OCI-LY1 (cell line): ENCODE measurements at regions not wholly inside any gene's neighbourhood (a gene's known extent, or its start where the extent isn't known, plus 50 kb on each side); places are given as distances from the start of the nearest gene placed in this dataset.

Source experiments
- H2AFZ ChIP-seq: fragments of 200-600 bp; sonication (generic), shearing (Covaris generic); 2 replicates; pipeline ENCODE4 v1.6.0; 2014; ENCODE audit warnings: antibody characterized with exemption, mild to moderate bottlenecking, low read length
- H3F3A ChIP-seq: fragments of 200-600 bp; sonication (generic), shearing (Covaris generic); 2 replicates; pipeline ENCODE4 v1.6.0; 2014; ENCODE audit warnings: mild to moderate bottlenecking, antibody characterized with exemption, low read length, moderate library complexity; ENCODE audit not compliant: insufficient read depth
- H3K27ac ChIP-seq: fragments of 200-600 bp; sonication (generic); 2 replicates; pipeline ENCODE4 v1.5.1; 2014; ENCODE audit warnings: low read length, mixed run types, mild to moderate bottlenecking, low read depth; ENCODE audit not compliant: poor library complexity, severe bottlenecking
- H3K27me3 ChIP-seq: fragments of 200-600 bp; sonication (generic); 2 replicates; pipeline ENCODE4 v1.6.0; 2014; ENCODE audit warnings: antibody characterized with exemption, mild to moderate bottlenecking, low read length, moderate library complexity; ENCODE audit not compliant: insufficient read depth
- H3K36me3 ChIP-seq: fragments of 200-600 bp; sonication (generic); 2 replicates; pipeline ENCODE4 v1.6.1; 2014; ENCODE audit warnings: mild to moderate bottlenecking, antibody characterized with exemption, low read length, moderate library complexity, mixed read lengths; ENCODE audit not compliant: insufficient read depth
- H3K4me1 ChIP-seq: fragments of 200-600 bp; sonication (generic); 2 replicates; pipeline ENCODE4 v1.5.1; 2014; ENCODE audit warnings: mild to moderate bottlenecking, low read length, moderate library complexity; ENCODE audit not compliant: insufficient read depth, severe bottlenecking
- H3K4me2 ChIP-seq: fragments of 200-600 bp; sonication (generic), shearing (Covaris generic); 2 replicates; pipeline ENCODE4 v1.6.1; 2014; ENCODE audit warnings: low read length
- H3K4me3 ChIP-seq: fragments of 200-600 bp; sonication (generic); 2 replicates; pipeline ENCODE4 v1.5.1; 2014; ENCODE audit warnings: low read length, low read depth, mild to moderate bottlenecking, mixed read lengths; ENCODE audit not compliant: poor library complexity, severe bottlenecking
- H3K79me2 ChIP-seq: fragments of 200-600 bp; shearing (Covaris generic); 2 replicates; pipeline ENCODE4 v1.6.1; 2016; ENCODE audit warnings: mixed run types, low read length, mixed read lengths; ENCODE audit not compliant: insufficient read depth
- H3K9ac ChIP-seq: fragments of 200-600 bp; sonication (generic), shearing (Covaris generic); 2 replicates; pipeline ENCODE4 v1.6.1; 2014; ENCODE audit warnings: mild to moderate bottlenecking, low read length, mixed read lengths
- H3K9me2 ChIP-seq: fragments of 200-600 bp; sonication (generic), shearing (Covaris generic); 2 replicates; pipeline ENCODE4 v1.6.1; 2014; ENCODE audit warnings: low read depth, mild to moderate bottlenecking, low read length, mixed read lengths
- H3K9me3 ChIP-seq: fragments of 200-600 bp; shearing (Covaris generic); 2 replicates; pipeline ENCODE4 v1.6.1; 2014; ENCODE audit warnings: low read length, mixed read lengths
- H4K20me1 ChIP-seq: fragments of 200-600 bp; sonication (generic), shearing (Covaris generic); 2 replicates; pipeline ENCODE4 v1.6.0; 2016; ENCODE audit warnings: mild to moderate bottlenecking, low read length; ENCODE audit not compliant: insufficient read depth
- CTCF ChIP-seq: fragments of 200-600 bp; sonication (generic), shearing (Covaris generic); IDR thresholded peaks from 2 replicates; pipeline ENCODE4 v1.5.1; 2017; ENCODE audit warnings: mild to moderate bottlenecking, antibody characterized with exemption, low read length, moderate library complexity, mixed read lengths
- EZH2 ChIP-seq: fragments of 200-600 bp; sonication (generic), shearing (Covaris generic); IDR thresholded peaks from 2 replicates; pipeline ENCODE4 v1.8.0; 2017; ENCODE audit warnings: borderline replicate concordance, mixed run types, mild to moderate bottlenecking, antibody characterized with exemption, low read length, moderate library complexity, mixed read lengths

GRCh38 chr14:51446771-51447170, 204.9 kb upstream of the FRMD6 start:
- Histone ChIP-seq H2AFZ (no peak overlapping the region), H3K4me2 (no peak overlapping the region), H3K9me3 (no peaks in the 10 kb centered on the region), H3K4me3 (no peak overlapping the region), H3K27me3 (no peaks in the 10 kb centered on the region), H3K36me3 (no peaks in the 10 kb centered on the region), H3K27ac (no peak overlapping the region), H3K9ac (no peak overlapping the region), H4K20me1 (no peaks in the 10 kb centered on the region), H3K9me2 (no peaks in the 10 kb centered on the region), H3K4me1 (no peaks in the 10 kb centered on the region), H3K79me2 (no peaks in the 10 kb centered on the region), H3F3A (no peaks in the 10 kb centered on the region)
- TF ChIP-seq EZH2 (no peak), CTCF (no peak)

GRCh38 chr14:51447411-51447810, 204.3 kb upstream of the FRMD6 start:
- H3K4me1 ChIP-seq = no peaks in the 10 kb centered on the region

GRCh38 chr14:51448831-51449670, 202.7 kb upstream of the FRMD6 start:
- Histone ChIP-seq H3K79me2 (no peaks in the 10 kb centered on the region), H3K9me2 (no peaks in the 10 kb centered on the region), H3K36me3 (no peaks in the 10 kb centered on the region), H3K4me3 (no peak overlapping the region), H3K9me3 (no peaks in the 10 kb centered on the region), H3K4me2 (no peak overlapping the region), H3K9ac (no peak overlapping the region), H3K27me3 (no peaks in the 10 kb centered on the region), H3F3A (no peaks in the 10 kb centered on the region), H3K27ac (no peak overlapping the region), H4K20me1 (no peaks in the 10 kb centered on the region), H3K4me1 (no peaks in the 10 kb centered on the region), H2AFZ (no peak overlapping the region)
- no peak for TF ChIP-seq EZH2
- no peak for TF ChIP-seq CTCF

More at GRCh38 chr14:51447411-51447810, 204.3 kb upstream of the FRMD6 start:
- Histone ChIP-seq H3K36me3 (no peaks in the 10 kb centered on the region), H3F3A (no peaks in the 10 kb centered on the region), H2AFZ (no peak overlapping the region), H3K9me3 (no peaks in the 10 kb centered on the region), H3K9me2 (no peaks in the 10 kb centered on the region), H3K4me2 (no peak overlapping the region), H3K27ac (no peak overlapping the region), H3K79me2 (no peaks in the 10 kb centered on the region), H3K9ac (no peak overlapping the region), H3K4me3 (no peak overlapping the region), H3K27me3 (no peaks in the 10 kb centered on the region), H4K20me1 (no peaks in the 10 kb centered on the region)
- TF ChIP-seq EZH2 (no peak), CTCF (no peak)
